ENCODE measurements at regions not wholly inside any gene's neighbourhood (a gene's known extent, or its start where the extent isn't known, plus 50 kb on each side); places are given as distances from the start of the nearest gene placed in this dataset.
A peak's percentile ranks its signal among the peaks of the same experiment; 100 is the strongest.

- TF ChIP-seq ELF1 (CRISPR knock-in tag; IDR thresholded peaks at IDR 0.05) (no peak), SRF (IDR thresholded peaks at IDR 0.05; ENCODE audit: low read depth, low read length) (no peak), KDM2A (CRISPR knock-in tag; IDR thresholded peaks at IDR 0.05; ENCODE audit: borderline replicate concordance, low read depth) (no peak), CEBPG (CRISPR knock-in tag; IDR thresholded peaks at IDR 0.05) (no peak), BRCA1 (CRISPR knock-in tag; IDR thresholded peaks at IDR 0.05) (no peak), ZFY (CRISPR knock-in tag; IDR thresholded peaks at IDR 0.05) (no peak), HMG20A (CRISPR knock-in tag; IDR thresholded peaks at IDR 0.05; ENCODE audit: borderline replicate concordance) (no peak), CC2D1A (CRISPR knock-in tag; IDR thresholded peaks at IDR 0.05) (no peak), ZNF773 (CRISPR knock-in tag; IDR thresholded peaks at IDR 0.05; ENCODE audit: borderline replicate concordance) (no peak), CTCF (CRISPR knock-in tag; IDR thresholded peaks at IDR 0.05) (peak; percentile 70), YEATS2 (CRISPR knock-in tag; IDR thresholded peaks at IDR 0.05; ENCODE audit: borderline replicate concordance) (no peak)
Observed at GRCh38 chr3:6799264-6799915, 61.5 kb upstream of the GRM7 start.
